ENCODE measurements at regions not wholly inside any gene's neighbourhood (a gene's known extent, or its start where the extent isn't known, plus 50 kb on each side); places are given as distances from the start of the nearest gene placed in this dataset.

GRCh38 chr5:169410996-169411783 is 110.3 kb upstream of the SLIT3 start:
- no peak overlapping the region for H3K4me3 Mint-ChIP-seq

GRCh38 chr5:169408731-169409130 is 107.8 kb upstream of the SLIT3 start:
- ATAC-seq (ENCODE audit: low read depth in 2 of 2), result no peak

More at GRCh38 chr5:169410996-169411783, 110.3 kb upstream of the SLIT3 start:
- Mint-ChIP-seq H3K27ac (no peak overlapping the region), H3K9me3 (peaks cover 0 to 4% (median 0%) of the 10 kb centered on the region in 7 donors), H3K36me3 (no peaks in the 10 kb centered on the region), H3K4me1 (no peaks in the 10 kb centered on the region), H3K27me3 (peaks cover 13% of the 10 kb centered on the region)
- no peak overlapping the region for H3K27ac ChIP-seq (ENCODE audit: insufficient read depth, low read length, poor library complexity, severe bottlenecking)
- no peak for DNase-seq
- no peaks in the 10 kb centered on the region for H3K27me3 ChIP-seq (ENCODE audit: control insufficient read depth, insufficient read depth, low read length)
- H3K36me3 ChIP-seq (ENCODE audit: control insufficient read depth, insufficient read depth, low read length), result no peaks in the 10 kb centered on the region
- H3K9me3 ChIP-seq (ENCODE audit: control insufficient read depth in 2 of 2, low read length in 2 of 2), result no peaks in the 10 kb centered on the region
- no peak overlapping the region for H3K4me3 ChIP-seq (ENCODE audit: low read depth, low read length)
- no peaks in the 10 kb centered on the region for H3K4me1 ChIP-seq (ENCODE audit: control insufficient read depth, insufficient read depth, low read length, poor library complexity, severe bottlenecking)
- ATAC-seq (ENCODE audit: low read depth in 2 of 2), result no peak

GRCh38 chr5:169408171-169408570 is 107.2 kb upstream of the SLIT3 start:
- Histone ChIP-seq H3K4me3 (ENCODE audit: low read depth, low read length) (no peak overlapping the region), H3K36me3 (ENCODE audit: control insufficient read depth, insufficient read depth, low read length) (no peaks in the 10 kb centered on the region), H3K9me3 (ENCODE audit: control insufficient read depth in 2 of 2, low read length in 2 of 2) (no peaks in the 10 kb centered on the region), H3K4me1 (ENCODE audit: control insufficient read depth, insufficient read depth, low read length, poor library complexity, severe bottlenecking) (no peaks in the 10 kb centered on the region), H3K27ac (ENCODE audit: insufficient read depth, low read length, poor library complexity, severe bottlenecking) (no peak overlapping the region), H3K27me3 (ENCODE audit: control insufficient read depth, insufficient read depth, low read length) (no peaks in the 10 kb centered on the region)
- H3K27me3 Mint-ChIP-seq, result peaks cover 19% of the 10 kb centered on the region
- H3K9me3 Mint-ChIP-seq, result peaks cover 0 to under 1% (median 0%) of the 10 kb centered on the region in 7 donors
- no peak overlapping the region for H3K4me3 Mint-ChIP-seq
- DNase-seq (no peak), ATAC-seq (ENCODE audit: low read depth in 2 of 2) (no peak)
- H3K4me1 Mint-ChIP-seq, result no peaks in the 10 kb centered on the region
- no peaks in the 10 kb centered on the region for H3K36me3 Mint-ChIP-seq
- H3K27ac Mint-ChIP-seq, result no peak overlapping the region

More at GRCh38 chr5:169408731-169409130, 107.8 kb upstream of the SLIT3 start:
- Histone ChIP-seq H3K27ac (ENCODE audit: insufficient read depth, low read length, poor library complexity, severe bottlenecking) (no peak overlapping the region), H3K4me3 (ENCODE audit: low read depth, low read length) (no peak overlapping the region), H3K9me3 (ENCODE audit: control insufficient read depth in 2 of 2, low read length in 2 of 2) (no peaks in the 10 kb centered on the region), H3K4me1 (ENCODE audit: control insufficient read depth, insufficient read depth, low read length, poor library complexity, severe bottlenecking) (no peaks in the 10 kb centered on the region), H3K36me3 (ENCODE audit: control insufficient read depth, insufficient read depth, low read length) (no peaks in the 10 kb centered on the region), H3K27me3 (ENCODE audit: control insufficient read depth, insufficient read depth, low read length) (no peaks in the 10 kb centered on the region)
- Mint-ChIP-seq H3K4me1 (no peaks in the 10 kb centered on the region), H3K4me3 (no peak overlapping the region), H3K27me3 (peaks cover 19% of the 10 kb centered on the region), H3K27ac (no peak overlapping the region), H3K36me3 (no peaks in the 10 kb centered on the region), H3K9me3 (peaks cover 0 to 4% (median 0%) of the 10 kb centered on the region in 7 donors)
- no peak for DNase-seq

GRCh38 chr5:169404223-169404622 is 103.3 kb upstream of the SLIT3 start:
- no peaks in the 10 kb centered on the region for H3K4me1 Mint-ChIP-seq
- ATAC-seq (ENCODE audit: low read depth in 2 of 2) (no peak), DNase-seq (no peak)
- no peak overlapping the region for H3K27ac Mint-ChIP-seq
- Histone ChIP-seq H3K36me3 (ENCODE audit: control insufficient read depth, insufficient read depth, low read length) (no peaks in the 10 kb centered on the region), H3K4me3 (ENCODE audit: low read depth, low read length) (no peak overlapping the region), H3K9me3 (ENCODE audit: control insufficient read depth in 2 of 2, low read length in 2 of 2) (no peaks in the 10 kb centered on the region), H3K27ac (ENCODE audit: insufficient read depth, low read length, poor library complexity, severe bottlenecking) (no peak overlapping the region), H3K27me3 (ENCODE audit: control insufficient read depth, insufficient read depth, low read length) (no peaks in the 10 kb centered on the region), H3K4me1 (ENCODE audit: control insufficient read depth, insufficient read depth, low read length, poor library complexity, severe bottlenecking) (no peaks in the 10 kb centered on the region)
- H3K27me3 Mint-ChIP-seq, result peaks cover 36% of the 10 kb centered on the region
- H3K36me3 Mint-ChIP-seq, result no peaks in the 10 kb centered on the region
- peaks cover 0 to 7% (median 0%) of the 10 kb centered on the region in 7 donors for H3K9me3 Mint-ChIP-seq
- H3K4me3 Mint-ChIP-seq, result no peak overlapping the region

- no peaks in the 10 kb centered on the region for H3K9me3 ChIP-seq (ENCODE audit: control insufficient read depth in 2 of 2, low read length in 2 of 2)
- ATAC-seq (ENCODE audit: low read depth in 2 of 2) (no peak), DNase-seq (no peak)
- peaks cover 2% of the 10 kb centered on the region for H3K27me3 ChIP-seq (ENCODE audit: control insufficient read depth, insufficient read depth, low read length)
- no peaks in the 10 kb centered on the region for H3K36me3 Mint-ChIP-seq
- H3K27ac Mint-ChIP-seq, result no peak overlapping the region
- peaks cover 0 to 8% (median 5%) of the 10 kb centered on the region in 7 donors for H3K9me3 Mint-ChIP-seq
- H3K4me1 ChIP-seq (ENCODE audit: control insufficient read depth, insufficient read depth, low read length, poor library complexity, severe bottlenecking), result no peaks in the 10 kb centered on the region
- no peak overlapping the region for H3K27ac ChIP-seq (ENCODE audit: insufficient read depth, low read length, poor library complexity, severe bottlenecking)
- no peak overlapping the region for H3K4me3 Mint-ChIP-seq
- H3K4me3 ChIP-seq (ENCODE audit: low read depth, low read length), result no peak overlapping the region
- no peaks in the 10 kb centered on the region for H3K36me3 ChIP-seq (ENCODE audit: control insufficient read depth, insufficient read depth, low read length)
- no peaks in the 10 kb centered on the region for H3K4me1 Mint-ChIP-seq
- peaks cover 18% of the 10 kb centered on the region for H3K27me3 Mint-ChIP-seq
Observed at GRCh38 chr5:169398515-169398914, 97.6 kb upstream of the SLIT3 start.

DNA sequence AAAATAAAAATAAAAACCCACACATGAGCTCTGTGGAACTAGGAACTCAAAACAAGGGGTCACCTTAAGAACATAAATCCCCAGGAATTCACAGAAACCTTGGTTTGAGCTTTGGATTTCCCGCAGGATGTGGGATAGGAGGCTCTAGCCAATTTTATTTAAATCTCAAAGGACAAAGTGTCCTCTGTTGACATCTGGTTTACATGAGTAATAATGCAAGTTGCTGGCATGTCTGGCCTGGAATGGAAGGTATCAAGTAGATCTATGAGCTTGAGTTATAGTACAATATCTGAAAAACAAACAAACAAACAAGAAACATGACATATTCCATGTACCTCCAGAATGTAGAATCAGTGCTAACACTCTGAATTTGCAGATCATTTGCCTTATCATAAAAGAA is 94.2 kb upstream of the SLIT3 start:
- DNase-seq, result no peak
- Mint-ChIP-seq H3K4me3 (no peak overlapping the region), H3K4me1 (no peaks in the 10 kb centered on the region), H3K27ac (no peak overlapping the region), H3K36me3 (no peaks in the 10 kb centered on the region), H3K9me3 (peaks cover 0 to 7% (median 3%) of the 10 kb centered on the region in 7 donors), H3K27me3 (peaks cover 6% of the 10 kb centered on the region)
- Histone ChIP-seq H3K4me3 (ENCODE audit: low read depth, low read length) (no peak overlapping the region), H3K27ac (ENCODE audit: insufficient read depth, low read length, poor library complexity, severe bottlenecking) (no peak overlapping the region), H3K4me1 (ENCODE audit: control insufficient read depth, insufficient read depth, low read length, poor library complexity, severe bottlenecking) (no peaks in the 10 kb centered on the region), H3K36me3 (ENCODE audit: control insufficient read depth, insufficient read depth, low read length) (no peaks in the 10 kb centered on the region), H3K9me3 (ENCODE audit: control insufficient read depth in 2 of 2, low read length in 2 of 2) (no peaks in the 10 kb centered on the region), H3K27me3 (ENCODE audit: control insufficient read depth, insufficient read depth, low read length) (peaks cover 2% of the 10 kb centered on the region)
- no peak for ATAC-seq (ENCODE audit: low read depth in 2 of 2)

- H3K36me3 Mint-ChIP-seq, result no peaks in the 10 kb centered on the region
- Histone ChIP-seq H3K4me3 (ENCODE audit: low read depth, low read length) (no peak overlapping the region), H3K27me3 (ENCODE audit: control insufficient read depth, insufficient read depth, low read length) (peaks cover 2% of the 10 kb centered on the region), H3K4me1 (ENCODE audit: control insufficient read depth, insufficient read depth, low read length, poor library complexity, severe bottlenecking) (no peaks in the 10 kb centered on the region), H3K9me3 (ENCODE audit: control insufficient read depth in 2 of 2, low read length in 2 of 2) (no peaks in the 10 kb centered on the region), H3K27ac (ENCODE audit: insufficient read depth, low read length, poor library complexity, severe bottlenecking) (no peak overlapping the region), H3K36me3 (ENCODE audit: control insufficient read depth, insufficient read depth, low read length) (no peaks in the 10 kb centered on the region)
- no peak overlapping the region for H3K27ac Mint-ChIP-seq
- no peaks in the 10 kb centered on the region for H3K4me1 Mint-ChIP-seq
- ATAC-seq (ENCODE audit: low read depth in 2 of 2), result no peak
- H3K4me3 Mint-ChIP-seq, result no peak overlapping the region
- H3K27me3 Mint-ChIP-seq, result peaks cover under 1% of the 10 kb centered on the region
- DNase-seq, result no peak
- peaks cover 0 to 7% (median 2%) of the 10 kb centered on the region in 7 donors for H3K9me3 Mint-ChIP-seq
Observed at GRCh38 chr5:169394371-169394770, 93.4 kb upstream of the SLIT3 start.

GRCh38 chr5:169393907-169394306 is 93.0 kb upstream of the SLIT3 start:
- Histone ChIP-seq H3K4me3 (ENCODE audit: low read depth, low read length) (no peak overlapping the region), H3K27ac (ENCODE audit: insufficient read depth, low read length, poor library complexity, severe bottlenecking) (no peak overlapping the region), H3K4me1 (ENCODE audit: control insufficient read depth, insufficient read depth, low read length, poor library complexity, severe bottlenecking) (no peaks in the 10 kb centered on the region), H3K27me3 (ENCODE audit: control insufficient read depth, insufficient read depth, low read length) (peaks cover 2% of the 10 kb centered on the region), H3K9me3 (ENCODE audit: control insufficient read depth in 2 of 2, low read length in 2 of 2) (no peaks in the 10 kb centered on the region), H3K36me3 (ENCODE audit: control insufficient read depth, insufficient read depth, low read length) (no peaks in the 10 kb centered on the region)
- no peaks in the 10 kb centered on the region for H3K4me1 Mint-ChIP-seq
- H3K4me3 Mint-ChIP-seq, result no peak overlapping the region
- ATAC-seq (ENCODE audit: low read depth in 2 of 2) (no peak), DNase-seq (no peak)
- no peaks in the 10 kb centered on the region for H3K36me3 Mint-ChIP-seq
- H3K27ac Mint-ChIP-seq, result no peak overlapping the region
- peaks cover 0 to 7% (median 2%) of the 10 kb centered on the region in 7 donors for H3K9me3 Mint-ChIP-seq
- H3K27me3 Mint-ChIP-seq, result no peaks in the 10 kb centered on the region
